PC-3 (cell line): ENCODE measurements at regions not wholly inside any gene's neighbourhood (a gene's known extent, or its start where the extent isn't known, plus 50 kb on each side); places are given as distances from the start of the nearest gene placed in this dataset.

Source experiments
- ATAC-seq: fragments of 200-7000 bp; cut with Tn5 transposase; 2 replicates; pipeline ENCODE4 v1.9.1; 2020; ENCODE audit warnings: mild to moderate bottlenecking, moderate library complexity
- BruUV-seq: library from RNA; stranded (reverse); fragments of 400-500 nt; replicated peaks from 2 replicates; lab custom pipeline; 2021; lab: Mats Ljungman, UMichigan
- CTCF ChIA-PET: fragments of 300-600 bp; sonication (Branson Sonifier 250); formaldehyde crosslinking; loops from one replicate; lab custom pipeline; 2022; ENCODE audit warnings: antibody characterized with exemption; lab: Charles Lee
- POLR2A ChIA-PET: fragments of 300-600 bp; sonication (Branson Sonifier 250); formaldehyde crosslinking; loops from one replicate; lab custom pipeline; 2022; ENCODE audit warnings: antibody characterized with exemption; ENCODE audit not compliant: unreplicated experiment; lab: Charles Lee
- DNase-seq: peaks from one replicate; pipeline ENCODE4 v3.0.0-alpha.2; 2015
- H2AFZ ChIP-seq: fragments of 300-600 bp; sonication (generic); 2 replicates; pipeline ENCODE4 v1.6.0; 2016; ENCODE audit warnings: antibody characterized with exemption, low read length
- H3F3A ChIP-seq: fragments of 300-600 bp; sonication (generic); one replicate; pipeline ENCODE4 v1.6.0; 2017; ENCODE audit warnings: antibody characterized with exemption, low read length, control low read depth, mild to moderate bottlenecking; ENCODE audit not compliant: unreplicated experiment
- H3K27ac ChIP-seq: fragments of 300-600 bp; sonication (generic); 2 replicates; pipeline ENCODE4 v1.5.1; 2016; ENCODE audit warnings: mild to moderate bottlenecking, low read length
- H3K27me3 ChIP-seq: fragments of 300-600 bp; sonication (generic); 2 replicates; pipeline ENCODE4 v1.6.1; 2016; ENCODE audit warnings: low read length, mixed read lengths
- H3K36me3 ChIP-seq: fragments of 300-600 bp; sonication (generic); 2 replicates; pipeline ENCODE4 v1.6.1; 2016; ENCODE audit warnings: low read depth, mixed run types, low read length, mixed read lengths
- H3K4me1 ChIP-seq: fragments of 300-600 bp; sonication (generic); 2 replicates; pipeline ENCODE4 v1.5.1; 2016; ENCODE audit warnings: low read length; ENCODE audit not compliant: insufficient read depth
- H3K4me2 ChIP-seq: fragments of 300-600 bp; sonication (generic); 2 replicates; pipeline ENCODE4 v1.6.0; 2016; ENCODE audit warnings: low read length
- H3K4me3 ChIP-seq: fragments of 300-600 bp; sonication (generic); 2 replicates; pipeline ENCODE4 v1.5.1; 2016; ENCODE audit warnings: mild to moderate bottlenecking, low read length, mixed read lengths
- H3K79me2 ChIP-seq: fragments of 300-600 bp; sonication (generic); 2 replicates; pipeline ENCODE4 v1.6.1; 2017; ENCODE audit warnings: low read length, mixed read lengths
- H3K9ac ChIP-seq: fragments of 300-600 bp; sonication (generic); 2 replicates; pipeline ENCODE4 v1.6.0; 2016; ENCODE audit warnings: mild to moderate bottlenecking, low read length
- H3K9me2 ChIP-seq: fragments of 300-600 bp; sonication (generic); replicated peaks from 2 replicates; pipeline ENCODE4 v1.6.1; 2016; ENCODE audit warnings: mixed run types, low read length, mixed read lengths
- H3K9me3 ChIP-seq: fragments of 300-600 bp; sonication (generic); 2 replicates; pipeline ENCODE4 v1.6.1; 2016; ENCODE audit warnings: low read length, mixed read lengths
- H4K20me1 ChIP-seq: fragments of 300-600 bp; sonication (generic); 2 replicates; pipeline ENCODE4 v1.6.1; 2016; ENCODE audit warnings: low read length, mixed read lengths
- EZH2 ChIP-seq: fragments of 300-600 bp; sonication (generic); IDR thresholded peaks from one replicate; pipeline ENCODE4 v1.6.1; 2017; ENCODE audit warnings: antibody characterized with exemption, mild to moderate bottlenecking, low read length; ENCODE audit not compliant: unreplicated experiment
- EZH2phosphoT487 ChIP-seq: fragments of 300-600 bp; sonication (generic); IDR thresholded peaks from 2 replicates; pipeline ENCODE4 v1.6.1; 2018; ENCODE audit warnings: mild to moderate bottlenecking, antibody characterized with exemption, low read length, borderline replicate concordance
- intact Hi-C: fragments of 100-400 bp; cut with micrococcal nuclease; formaldehyde crosslinking; loops from 2 replicates; pipeline ENCODE4 v1.9.0; 2023
- TF ChIP-seq, protein P1 (sequence below): fragments of 300-600 bp; sonication (generic); conservative IDR thresholded peaks from 2 replicates; pipeline ENCODE4 v1.5.1; 2017; ENCODE audit warnings: antibody characterized with exemption, low read depth, mild to moderate bottlenecking, low read length

DNA sequence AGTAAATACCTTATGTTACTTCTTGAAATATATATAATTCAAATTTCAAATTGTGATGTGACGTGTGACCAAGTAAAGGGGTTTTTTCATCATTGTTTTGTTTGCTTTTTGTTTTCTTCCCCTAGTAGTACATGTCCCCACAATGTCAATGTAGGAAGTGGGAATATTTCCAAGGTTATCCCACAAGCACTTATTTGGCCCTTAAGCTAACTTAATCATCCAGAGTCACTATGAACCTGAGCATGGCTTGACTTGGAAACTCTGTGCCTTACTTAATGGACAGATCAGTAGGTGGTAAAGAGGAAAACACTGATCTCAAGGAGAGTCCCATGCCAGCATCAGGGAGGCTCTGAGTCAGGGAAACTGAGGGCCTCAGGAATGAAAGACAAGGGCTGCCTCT is 569.3 kb upstream of the IGFBP3 start:
- no peak overlapping the region for H2AFZ ChIP-seq
- no peaks in the 10 kb centered on the region for H3K9me3 ChIP-seq
- no peak overlapping the region for H3K9ac ChIP-seq
- ATAC-seq (no peak), DNase-seq (peak; percentile 28)
- H3K9me2 ChIP-seq: no peaks in the 10 kb centered on the region
- no peaks in the 10 kb centered on the region for H3K36me3 ChIP-seq
- no peaks in the 10 kb centered on the region for H3K79me2 ChIP-seq
- H3K4me2 ChIP-seq: no peak overlapping the region
- intact Hi-C loops: no loop called here
- no peaks in the 10 kb centered on the region for H4K20me1 ChIP-seq
- CTCF ChIA-PET: no interaction called here
- TF ChIP-seq EZH2: no peak
- TF ChIP-seq, protein P1, sequence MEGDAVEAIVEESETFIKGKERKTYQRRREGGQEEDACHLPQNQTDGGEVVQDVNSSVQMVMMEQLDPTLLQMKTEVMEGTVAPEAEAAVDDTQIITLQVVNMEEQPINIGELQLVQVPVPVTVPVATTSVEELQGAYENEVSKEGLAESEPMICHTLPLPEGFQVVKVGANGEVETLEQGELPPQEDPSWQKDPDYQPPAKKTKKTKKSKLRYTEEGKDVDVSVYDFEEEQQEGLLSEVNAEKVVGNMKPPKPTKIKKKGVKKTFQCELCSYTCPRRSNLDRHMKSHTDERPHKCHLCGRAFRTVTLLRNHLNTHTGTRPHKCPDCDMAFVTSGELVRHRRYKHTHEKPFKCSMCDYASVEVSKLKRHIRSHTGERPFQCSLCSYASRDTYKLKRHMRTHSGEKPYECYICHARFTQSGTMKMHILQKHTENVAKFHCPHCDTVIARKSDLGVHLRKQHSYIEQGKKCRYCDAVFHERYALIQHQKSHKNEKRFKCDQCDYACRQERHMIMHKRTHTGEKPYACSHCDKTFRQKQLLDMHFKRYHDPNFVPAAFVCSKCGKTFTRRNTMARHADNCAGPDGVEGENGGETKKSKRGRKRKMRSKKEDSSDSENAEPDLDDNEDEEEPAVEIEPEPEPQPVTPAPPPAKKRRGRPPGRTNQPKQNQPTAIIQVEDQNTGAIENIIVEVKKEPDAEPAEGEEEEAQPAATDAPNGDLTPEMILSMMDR: no peak
- TF ChIP-seq EZH2phosphoT487: no peak
- H3K4me1 ChIP-seq: peaks cover 45% of the 10 kb centered on the region
- H3K4me3 ChIP-seq: no peak overlapping the region
- H3K27ac ChIP-seq: no peak overlapping the region
- POLR2A ChIA-PET: no interaction called here
- BruUV-seq: no TSS peak
- H3K27me3 ChIP-seq: no peaks in the 10 kb centered on the region
- no peaks in the 10 kb centered on the region for H3F3A ChIP-seq

DNA sequence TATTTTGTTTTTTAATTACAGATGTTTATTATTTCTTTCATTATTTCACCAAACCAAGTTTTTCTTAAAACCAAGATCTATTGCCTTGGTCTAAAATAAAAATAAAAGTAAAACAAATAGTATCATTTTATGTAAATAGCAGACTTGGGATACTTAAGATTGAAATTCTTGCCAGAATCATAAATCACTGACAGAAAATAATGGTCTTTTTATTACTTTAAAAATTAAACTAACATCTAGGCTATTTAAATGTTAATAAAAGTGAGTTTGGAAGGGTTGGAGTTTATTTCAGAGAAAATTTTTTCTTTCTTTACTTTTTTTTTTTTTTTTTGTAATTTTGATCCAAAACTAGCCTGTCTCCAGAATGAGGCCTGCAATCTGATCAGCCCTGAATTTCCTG is 568.0 kb upstream of the IGFBP3 start:
- Histone ChIP-seq H3K36me3 (no peaks in the 10 kb centered on the region), H3K4me1 (peaks cover 56% of the 10 kb centered on the region), H3K27ac (no peak overlapping the region), H3K79me2 (no peaks in the 10 kb centered on the region), H3K9me2 (no peaks in the 10 kb centered on the region), H3K9me3 (no peaks in the 10 kb centered on the region), H2AFZ (no peak overlapping the region), H4K20me1 (no peaks in the 10 kb centered on the region), H3F3A (no peaks in the 10 kb centered on the region), H3K4me3 (no peak overlapping the region), H3K9ac (no peak overlapping the region), H3K4me2 (no peak overlapping the region), H3K27me3 (no peaks in the 10 kb centered on the region)
- no peak for ATAC-seq
- CTCF ChIA-PET: no interaction called here
- no peak for DNase-seq
- POLR2A ChIA-PET: no interaction called here
- no peak for TF ChIP-seq EZH2
- TF ChIP-seq EZH2phosphoT487: no peak
- TF ChIP-seq, protein P1: no peak
- BruUV-seq: no TSS peak
- intact Hi-C loops: loop anchor here (5.0 kb wide), 2 partner anchors 102 to 443 kb away; no protein-coding TSS in a partner anchor

DNA sequence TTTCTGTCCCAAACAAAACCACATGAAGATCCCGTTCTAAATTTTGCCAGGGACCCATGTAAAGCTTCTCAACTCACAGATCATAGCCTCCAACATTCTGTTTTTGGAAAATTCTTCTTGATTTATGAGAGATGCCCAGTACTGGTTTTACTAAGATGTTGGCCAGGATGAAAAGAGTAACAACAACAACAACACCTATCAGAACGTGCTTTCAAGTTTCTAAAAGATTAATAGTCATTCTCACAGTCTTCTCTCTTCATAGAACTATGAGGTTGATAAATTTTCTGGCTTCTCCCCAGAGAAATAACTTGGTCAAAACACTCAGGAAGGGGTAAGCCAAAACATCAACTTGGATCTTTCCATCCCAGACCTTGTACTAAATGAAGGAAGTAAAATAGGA is 567.5 kb upstream of the IGFBP3 start:
- ChIA-PET POLR2A (no interaction called here), CTCF (interaction anchor here (0.6 kb wide), 1 partner anchor 57 kb away, joined by 3 read pairs; no protein-coding TSS in a partner anchor)
- no peak overlapping the region for H3K9ac ChIP-seq
- no peak for ATAC-seq
- H4K20me1 ChIP-seq: no peaks in the 10 kb centered on the region
- DNase-seq: no peak
- H3F3A ChIP-seq: no peaks in the 10 kb centered on the region
- H2AFZ ChIP-seq: no peak overlapping the region
- H3K4me1 ChIP-seq: peaks cover 52% of the 10 kb centered on the region
- H3K27me3 ChIP-seq: no peaks in the 10 kb centered on the region
- intact Hi-C loops: loop anchor here (5.0 kb wide), 2 partner anchors 101 to 444 kb away; no protein-coding TSS in a partner anchor
- H3K9me2 ChIP-seq: no peaks in the 10 kb centered on the region
- no peak overlapping the region for H3K27ac ChIP-seq
- no peak overlapping the region for H3K4me2 ChIP-seq
- no peaks in the 10 kb centered on the region for H3K36me3 ChIP-seq
- no TSS peak for BruUV-seq
- H3K9me3 ChIP-seq: no peaks in the 10 kb centered on the region
- H3K4me3 ChIP-seq: no peak overlapping the region
- TF ChIP-seq, protein P1: no peak
- no peak for TF ChIP-seq EZH2
- no peak for TF ChIP-seq EZH2phosphoT487
- no peaks in the 10 kb centered on the region for H3K79me2 ChIP-seq
